ENCODE measurements at regions not wholly inside any gene's neighbourhood (a gene's known extent, or its start where the extent isn't known, plus 50 kb on each side); places are given as distances from the start of the nearest gene placed in this dataset.

GRCh38 chr15:45785897-45786296, 151.1 kb downstream of the SQOR start:
- TF ChIP-seq POLR2A (IDR thresholded peaks at IDR 0.05; ENCODE audit: low read depth, low read length) (no peak), SREBF1 (IDR thresholded peaks at IDR 0.05; ENCODE audit: low read length) (no peak), DPF2 (IDR thresholded peaks at IDR 0.05) (no peak), ELK1 (IDR thresholded peaks at IDR 0.05; ENCODE audit: low read depth, low read length) (no peak), SIX5 (IDR thresholded peaks at IDR 0.05; ENCODE audit: low read depth, low read length, severe bottlenecking) (no peak), TBL1XR1 (IDR thresholded peaks at IDR 0.05; ENCODE audit: low read depth, low read length) (no peak), SPI1 (IDR thresholded peaks at IDR 0.05; ENCODE audit: borderline replicate concordance, insufficient read depth, low read depth, low read length) (no peak)
- TF ChIP-seq, protein P1, sequence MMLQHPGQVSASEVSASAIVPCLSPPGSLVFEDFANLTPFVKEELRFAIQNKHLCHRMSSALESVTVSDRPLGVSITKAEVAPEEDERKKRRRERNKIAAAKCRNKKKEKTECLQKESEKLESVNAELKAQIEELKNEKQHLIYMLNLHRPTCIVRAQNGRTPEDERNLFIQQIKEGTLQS (IDR thresholded peaks at IDR 0.05; ENCODE audit: borderline replicate concordance, extremely low read depth, low read depth, low read length) = no peak
- TF ChIP-seq, protein P2, sequence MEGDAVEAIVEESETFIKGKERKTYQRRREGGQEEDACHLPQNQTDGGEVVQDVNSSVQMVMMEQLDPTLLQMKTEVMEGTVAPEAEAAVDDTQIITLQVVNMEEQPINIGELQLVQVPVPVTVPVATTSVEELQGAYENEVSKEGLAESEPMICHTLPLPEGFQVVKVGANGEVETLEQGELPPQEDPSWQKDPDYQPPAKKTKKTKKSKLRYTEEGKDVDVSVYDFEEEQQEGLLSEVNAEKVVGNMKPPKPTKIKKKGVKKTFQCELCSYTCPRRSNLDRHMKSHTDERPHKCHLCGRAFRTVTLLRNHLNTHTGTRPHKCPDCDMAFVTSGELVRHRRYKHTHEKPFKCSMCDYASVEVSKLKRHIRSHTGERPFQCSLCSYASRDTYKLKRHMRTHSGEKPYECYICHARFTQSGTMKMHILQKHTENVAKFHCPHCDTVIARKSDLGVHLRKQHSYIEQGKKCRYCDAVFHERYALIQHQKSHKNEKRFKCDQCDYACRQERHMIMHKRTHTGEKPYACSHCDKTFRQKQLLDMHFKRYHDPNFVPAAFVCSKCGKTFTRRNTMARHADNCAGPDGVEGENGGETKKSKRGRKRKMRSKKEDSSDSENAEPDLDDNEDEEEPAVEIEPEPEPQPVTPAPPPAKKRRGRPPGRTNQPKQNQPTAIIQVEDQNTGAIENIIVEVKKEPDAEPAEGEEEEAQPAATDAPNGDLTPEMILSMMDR (IDR thresholded peaks at IDR 0.05 in 2 of 3, conservative IDR thresholded peaks at IDR 0.05 in 1 of 3; ENCODE audit: control insufficient read depth in 2 of 3, extremely low read depth in 1 of 3, insufficient read depth in 1 of 3, low read depth in 3 of 3, low read length in 3 of 3) = no peak

All from GM12878 (cell line).